Fibroblast of skin of scalp (primary cell): ENCODE measurements at regions not wholly inside any gene's neighbourhood (a gene's known extent, or its start where the extent isn't known, plus 50 kb on each side); places are given as distances from the start of the nearest gene placed in this dataset.

ENCODE experiments used
- DNase-seq: peaks from one replicate; pipeline ENCODE4 v3.0.0-alpha.2; 2013

DNA sequence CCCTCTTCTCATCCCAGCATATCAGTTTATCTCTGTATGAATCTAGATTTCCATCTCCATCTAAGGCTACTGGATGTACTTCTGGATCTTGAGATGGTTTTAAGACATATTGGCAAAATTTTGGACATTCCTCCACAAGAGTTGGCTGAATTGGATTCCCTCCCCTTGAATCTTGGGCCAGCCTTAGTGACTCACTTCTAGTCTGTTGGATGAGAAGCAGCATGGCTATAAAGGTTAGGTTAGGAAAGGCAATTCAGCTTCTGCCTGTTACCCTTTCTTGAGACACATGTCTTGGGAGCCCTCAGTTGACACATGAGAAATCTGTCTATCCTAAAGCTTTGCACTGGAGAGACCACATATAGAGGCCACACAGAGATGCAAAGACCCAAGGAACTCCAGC, 73.0 kb upstream of the PGR start:
- no peak for DNase-seq

DNA sequence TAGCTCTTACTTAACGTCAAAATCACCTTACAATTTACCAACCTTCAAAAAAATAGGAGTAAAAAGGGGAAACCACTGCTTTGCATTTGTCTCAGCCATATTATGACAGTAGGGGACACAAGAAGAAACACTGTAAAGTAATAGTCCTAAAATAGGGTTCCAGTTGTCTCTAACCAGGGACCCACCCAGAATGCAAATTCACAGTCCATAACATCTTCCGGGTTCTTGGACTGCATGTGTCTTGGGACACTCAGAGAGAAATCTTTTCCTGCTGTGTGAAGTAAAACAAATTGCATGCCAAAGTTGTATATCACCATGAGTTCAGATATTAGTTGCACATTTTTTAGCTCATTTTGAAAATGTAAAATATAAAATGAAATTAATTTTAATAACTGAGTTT, 69.8 kb upstream of the PGR start:
- DNase-seq, result no peak

DNA sequence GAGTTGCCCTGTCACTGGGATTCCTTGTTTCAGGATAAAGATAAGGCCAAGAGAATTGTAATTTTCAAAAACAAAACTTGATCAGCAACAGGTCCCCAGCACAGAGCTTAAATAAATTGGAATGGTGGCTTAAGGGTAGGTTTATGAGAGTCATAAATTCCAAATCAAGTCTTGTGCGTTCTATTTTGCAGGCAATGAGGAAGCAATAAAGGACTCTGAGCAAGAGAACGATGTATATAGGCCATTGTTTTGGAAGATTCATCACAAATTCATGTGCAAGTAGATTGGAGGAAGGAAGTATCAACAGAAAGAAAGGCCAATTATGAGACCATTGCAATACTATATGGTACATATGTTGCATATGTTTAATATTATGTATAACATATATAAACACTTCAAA, 65.7 kb upstream of the PGR start:
- no peak for DNase-seq

DNA sequence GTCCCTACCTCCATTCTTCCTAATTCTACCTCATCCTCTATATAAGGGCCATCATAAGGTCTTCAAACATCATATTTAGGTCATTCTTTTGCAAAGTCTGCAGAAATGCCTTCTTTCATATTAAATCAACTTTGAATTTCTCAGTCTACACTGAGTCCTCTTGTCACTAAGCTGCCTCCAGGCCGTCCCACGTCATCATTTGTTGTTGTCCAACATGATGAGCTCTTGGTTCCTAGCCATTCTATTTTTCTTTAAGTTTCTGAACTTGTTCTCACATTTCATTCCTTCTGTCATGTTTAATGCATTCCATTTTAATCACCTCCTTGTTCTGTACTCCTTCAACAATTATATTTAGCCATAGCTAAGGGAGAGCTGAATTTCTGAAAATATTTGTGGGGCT, 59.2 kb upstream of the PGR start:
- no peak for DNase-seq

DNA sequence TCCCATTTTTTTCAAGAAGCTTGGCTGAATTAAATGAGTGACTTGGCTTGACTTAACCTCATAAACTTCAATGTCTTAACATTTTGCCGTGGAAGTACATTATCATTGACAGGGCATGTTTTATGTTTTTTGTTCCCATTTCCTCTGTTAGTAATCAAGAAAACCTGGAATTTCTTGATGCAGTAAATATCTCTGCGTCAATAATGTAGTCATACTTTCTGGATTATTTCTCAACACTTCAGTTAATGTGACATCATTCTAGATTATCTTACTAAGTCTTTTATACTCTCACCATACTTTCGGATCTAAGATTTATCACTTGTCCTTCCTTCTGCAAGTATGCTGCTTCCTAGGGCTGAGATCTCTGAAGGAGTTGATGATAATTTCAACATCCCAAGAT, 58.6 kb upstream of the PGR start:
- no peak for DNase-seq

DNA sequence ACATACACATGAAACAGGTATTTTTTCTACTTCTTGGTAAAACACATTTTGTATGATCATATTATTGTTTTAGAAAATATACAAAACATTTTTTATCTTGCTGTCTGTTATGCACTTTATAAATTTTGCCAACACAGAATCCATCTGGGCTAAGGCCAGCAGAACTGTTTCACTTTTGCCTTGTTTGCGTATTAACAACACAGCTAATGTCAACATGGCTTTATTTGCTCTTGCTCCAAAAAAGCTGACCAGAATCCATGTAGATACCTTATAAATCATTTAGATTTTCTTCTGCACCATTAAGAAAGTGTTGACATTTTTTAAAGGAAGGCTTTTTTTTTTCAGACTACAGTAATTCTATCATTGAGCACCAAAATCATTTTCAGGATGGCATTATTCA, 58.1 kb upstream of the PGR start:
- DNase-seq, result no peak

DNA sequence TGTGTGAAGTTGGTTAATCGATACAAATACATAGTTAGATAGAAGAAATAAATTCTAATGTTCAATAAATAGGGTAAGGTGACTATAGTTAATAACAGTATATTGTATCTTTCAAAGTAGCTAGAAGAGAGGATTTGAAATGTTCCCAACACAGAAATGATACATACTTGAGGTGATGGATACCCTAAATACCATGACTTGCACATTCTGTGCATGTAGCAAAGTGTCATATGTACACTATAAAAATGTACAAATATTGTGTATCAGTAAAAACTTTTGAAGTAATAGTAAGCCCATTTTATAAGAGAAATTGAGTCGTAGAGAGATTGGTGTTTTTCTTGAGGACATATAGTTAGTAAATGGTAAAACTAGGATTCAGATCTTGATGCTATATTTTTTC, 56.4 kb upstream of the PGR start:
- no peak for DNase-seq

DNA sequence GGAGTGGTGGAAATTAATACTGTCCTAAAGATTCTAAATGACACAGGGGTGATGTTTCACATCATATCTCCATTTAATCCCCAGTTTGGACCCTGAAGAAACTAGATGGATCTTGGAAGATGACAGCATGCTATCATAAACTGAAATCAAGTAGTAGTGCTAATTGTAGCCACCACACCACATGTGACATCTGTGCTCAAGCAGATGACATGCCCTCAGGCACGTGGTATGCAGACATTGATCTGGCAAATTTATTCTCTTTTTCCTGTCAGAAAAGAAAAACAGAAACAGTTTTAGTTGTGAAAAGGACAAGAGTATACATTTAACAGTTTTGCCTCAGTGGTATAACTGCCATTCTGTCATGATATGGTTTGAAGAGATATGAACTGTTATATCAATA, 52.9 kb upstream of the PGR start:
- DNase-seq, result no peak

DNA sequence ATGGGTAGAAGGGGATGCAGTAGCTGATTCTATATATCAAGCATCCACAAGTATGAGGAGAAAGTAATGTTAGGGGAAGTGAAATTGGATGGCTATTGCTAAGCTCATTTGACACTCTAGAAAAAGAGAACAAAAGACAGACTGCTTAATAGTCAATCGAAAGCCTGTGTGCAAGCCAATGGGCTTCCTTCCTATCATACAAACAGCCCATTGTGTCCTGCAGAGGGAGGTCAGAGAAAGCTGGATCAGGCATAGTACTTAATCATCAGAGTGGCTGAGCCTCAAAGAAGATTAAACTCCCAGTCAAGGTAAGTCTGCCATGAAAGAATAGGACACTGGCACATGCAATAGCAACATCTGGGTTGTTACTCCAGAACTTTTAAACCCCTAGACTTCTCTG, 50.9 kb upstream of the PGR start:
- no peak for DNase-seq
